GM19395 (cell line): ENCODE measurements at regions not wholly inside any gene's neighbourhood (a gene's known extent, or its start where the extent isn't known, plus 50 kb on each side); places are given as distances from the start of the nearest gene placed in this dataset.
A peak's percentile ranks its signal among the peaks of the same experiment; 100 is the strongest.

Experiments used
- ATAC-seq: cut with Tn5 transposase; IDR thresholded peaks from one replicate; pipeline ENCODE4 v1.9.1; 2021; ENCODE audit warnings: mild to moderate bottlenecking, moderate library complexity; ENCODE audit not compliant: unreplicated experiment

- no peak for ATAC-seq
These were observed 210.1 kb upstream of the MAF start for GRCh38 chr16:79810449-79811189.

- ATAC-seq = no peak
These were observed 208.8 kb upstream of the MAF start for GRCh38 chr16:79809376-79809775.

GRCh38 chr16:79808731-79809130, 208.2 kb upstream of the MAF start:
- ATAC-seq = no peak

- no peak for ATAC-seq
These were observed 206.2 kb upstream of the MAF start for GRCh38 chr16:79806757-79807156.

- no peak for ATAC-seq
These were observed 205.1 kb upstream of the MAF start for GRCh38 chr16:79805621-79806020.

- no peak for ATAC-seq
These were observed 201.1 kb upstream of the MAF start for GRCh38 chr16:79801646-79802045.

GRCh38 chr16:79800016-79800608, 199.6 kb upstream of the MAF start:
- peak; percentile 54 for ATAC-seq

- ATAC-seq = no peak
These were observed 198.0 kb upstream of the MAF start for GRCh38 chr16:79798416-79799053.

- ATAC-seq = no peak
These were observed 196.9 kb upstream of the MAF start for GRCh38 chr16:79797486-79797885.

GRCh38 chr16:79795556-79795955, 195.0 kb upstream of the MAF start:
- no peak for ATAC-seq

- no peak for ATAC-seq
These were observed 194.4 kb upstream of the MAF start for GRCh38 chr16:79794941-79795340.

- no peak for ATAC-seq
These were observed 192.3 kb upstream of the MAF start for GRCh38 chr16:79792664-79793351.

GRCh38 chr16:79792076-79792475, 191.5 kb upstream of the MAF start:
- no peak for ATAC-seq

- ATAC-seq = no peak
These were observed 190.3 kb upstream of the MAF start for GRCh38 chr16:79790854-79791253.

GRCh38 chr16:79788949-79789348, 188.4 kb upstream of the MAF start:
- no peak for ATAC-seq

- ATAC-seq = no peak
These were observed 185.9 kb upstream of the MAF start for GRCh38 chr16:79786389-79786788.

- no peak for ATAC-seq
These were observed 183.5 kb upstream of the MAF start for GRCh38 chr16:79784007-79784406.

- ATAC-seq = no peak
These were observed 177.1 kb upstream of the MAF start for GRCh38 chr16:79777679-79778078.

GRCh38 chr16:79776243-79776847, 175.8 kb upstream of the MAF start:
- no peak for ATAC-seq

GRCh38 chr16:79772784-79773183, 172.2 kb upstream of the MAF start:
- no peak for ATAC-seq

- ATAC-seq = no peak
These were observed 171.5 kb upstream of the MAF start for GRCh38 chr16:79772048-79772447.
